ENCODE measurements at regions not wholly inside any gene's neighbourhood (a gene's known extent, or its start where the extent isn't known, plus 50 kb on each side); places are given as distances from the start of the nearest gene placed in this dataset.

GRCh38 chr20:23205611-23206041, 119.5 kb upstream of the CD93 start:
- intact Hi-C loops (cut with DNase I), result no loop called here
- peak in 1 of 3 donors; percentile 43 for DNase-seq
- Histone ChIP-seq H3K27ac (no peak overlapping the region), H3K4me1 (no peaks in the 10 kb centered on the region), H3K27me3 (no peaks in the 10 kb centered on the region), H3K4me3 (no peak overlapping the region), H3K36me3 (no peaks in the 10 kb centered on the region), H3K9me3 (no peaks in the 10 kb centered on the region)
- no peak for TF ChIP-seq CTCF (IDR thresholded peaks at IDR 0.05)
- TF ChIP-seq POLR2A (IDR thresholded peaks at IDR 0.05), result no peak
- peak; percentile 30 to 44 (median 42) for ATAC-seq
- 24% methylated on average over 4 of the region's 10 CpGs for WGBS (ENCODE audit: insufficient coverage, low coverage, low lambda C conversion rate, missing lambda C conversion rate)

GRCh38 chr20:23205211-23205610, 119.1 kb upstream of the CD93 start:
- no peak overlapping the region for H3K27ac ChIP-seq
- intact Hi-C loops (cut with DNase I), result no loop called here
- DNase-seq (peak in 1 of 3 donors; percentile 27), ATAC-seq (no peak)
- H3K9me3 ChIP-seq, result no peaks in the 10 kb centered on the region
- H3K27me3 ChIP-seq, result no peaks in the 10 kb centered on the region
- no peaks in the 10 kb centered on the region for H3K36me3 ChIP-seq
- no peak overlapping the region for H3K4me3 ChIP-seq
- no peak for TF ChIP-seq CTCF (IDR thresholded peaks at IDR 0.05)
- no peak for TF ChIP-seq POLR2A (IDR thresholded peaks at IDR 0.05)
- H3K4me1 ChIP-seq, result no peaks in the 10 kb centered on the region
- 49% methylated on average over 6 of the region's 7 CpGs for WGBS (ENCODE audit: insufficient coverage, low coverage, low lambda C conversion rate, missing lambda C conversion rate)

DNA sequence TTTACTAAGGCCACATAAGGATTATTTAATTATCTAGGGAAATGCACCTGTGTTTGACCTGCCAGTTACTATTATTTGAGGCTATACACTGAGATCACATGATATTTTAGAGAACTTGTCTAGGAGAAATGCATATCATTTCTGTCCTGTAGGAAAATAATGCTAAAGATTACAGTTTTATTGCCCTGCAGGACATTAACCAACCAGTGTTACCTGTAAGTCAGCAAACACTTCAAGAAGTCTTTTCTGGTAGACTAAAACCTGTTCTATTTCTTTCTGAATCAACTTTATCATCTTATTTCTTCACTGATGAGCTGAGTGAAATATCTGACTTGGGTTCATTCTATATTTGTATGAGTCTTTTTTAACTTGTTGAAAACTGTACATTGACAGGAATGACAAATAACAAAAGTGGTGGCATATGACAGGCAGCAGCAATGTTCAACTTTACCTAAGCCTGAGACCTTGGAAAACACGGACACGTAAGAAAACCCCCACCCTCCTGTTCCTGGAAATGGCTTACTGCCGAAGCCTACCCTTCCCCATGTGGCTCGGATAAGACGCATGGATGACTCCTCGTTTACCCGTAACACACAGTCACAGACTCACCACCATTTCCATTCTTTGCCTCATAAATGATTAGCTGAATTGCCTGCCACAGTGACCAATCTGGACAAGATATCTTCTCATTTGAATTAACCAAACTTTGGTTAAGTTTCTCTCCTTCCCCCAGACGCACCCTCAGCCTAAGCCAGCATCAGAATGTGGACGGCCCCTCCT, 118.0 kb upstream of the CD93 start:
- ATAC-seq (no peak), DNase-seq (no peak)
- Histone ChIP-seq H3K4me3 (no peak overlapping the region), H3K4me1 (no peaks in the 10 kb centered on the region), H3K27me3 (no peaks in the 10 kb centered on the region), H3K36me3 (no peaks in the 10 kb centered on the region), H3K9me3 (no peaks in the 10 kb centered on the region), H3K27ac (no peak overlapping the region)
- intact Hi-C loops (cut with DNase I), result no loop called here
- WGBS (ENCODE audit: insufficient coverage, low coverage, low lambda C conversion rate, missing lambda C conversion rate), result 67% methylated on average over 9 of the region's 9 CpGs
- no peak for TF ChIP-seq CTCF (IDR thresholded peaks at IDR 0.05)
- TF ChIP-seq POLR2A (IDR thresholded peaks at IDR 0.05), result no peak

DNA sequence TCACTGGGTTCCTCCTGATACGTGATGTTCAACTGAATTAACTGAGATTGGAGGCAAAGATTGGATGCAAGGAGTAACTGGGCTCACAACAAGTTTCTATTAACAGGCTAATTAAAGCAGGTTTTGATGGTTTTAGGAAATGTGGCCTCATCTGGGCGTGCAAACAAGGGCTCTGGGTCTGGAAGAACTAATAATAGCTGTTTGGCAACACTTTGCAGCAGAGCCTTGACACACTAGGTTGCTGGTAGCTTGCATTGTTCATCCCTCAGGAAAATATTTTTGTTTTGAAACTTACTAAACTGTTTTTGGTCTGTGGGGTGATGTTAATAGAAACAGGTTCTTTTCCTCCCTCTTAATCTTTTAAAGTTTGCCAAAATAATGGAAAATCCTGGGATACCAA, 117.2 kb upstream of the CD93 start:
- 18% methylated on average over 2 of the region's 2 CpGs for WGBS (ENCODE audit: insufficient coverage, low coverage, low lambda C conversion rate, missing lambda C conversion rate)
- no peak for TF ChIP-seq CTCF (IDR thresholded peaks at IDR 0.05)
- TF ChIP-seq POLR2A (IDR thresholded peaks at IDR 0.05), result no peak
- H3K9me3 ChIP-seq, result no peaks in the 10 kb centered on the region

More for the DNA sequence above, 117.2 kb upstream of the CD93 start:
- ATAC-seq, result no peak
- Histone ChIP-seq H3K36me3 (no peaks in the 10 kb centered on the region), H3K27me3 (no peaks in the 10 kb centered on the region), H3K4me3 (no peak overlapping the region), H3K27ac (no peak overlapping the region), H3K4me1 (no peaks in the 10 kb centered on the region)
- intact Hi-C loops (cut with DNase I), result no loop called here
- no peak for DNase-seq

Data from right lobe of liver (tissue), 6 donors.